B cell (primary cell): ENCODE measurements at regions not wholly inside any gene's neighbourhood (a gene's known extent, or its start where the extent isn't known, plus 50 kb on each side); places are given as distances from the start of the nearest gene placed in this dataset.

ENCODE experiments used
- ATAC-seq: fragments of 200-7000 bp; cut with Tn5 transposase; one replicate; pipeline ENCODE4 v1.10.0; 2021; ENCODE audit warnings: low read depth, mild to moderate bottlenecking, moderate number of reproducible peaks, moderate library complexity
- CTCF ChIA-PET: fragments of 350-600 bp; sonication (Branson Sonifier 250); formaldehyde crosslinking; loops from one replicate; lab custom pipeline; 2021; ENCODE audit warnings: antibody characterized with exemption, inconsistent platforms; lab: Charles Lee
- POLR2A ChIA-PET: fragments of 350-600 bp; sonication (Branson Sonifier 250); formaldehyde crosslinking; loops from one replicate; lab custom pipeline; 2021; ENCODE audit warnings: antibody characterized with exemption; lab: Charles Lee
- DNase-seq: peaks from one replicate; pipeline ENCODE4 v3.0.0; 2013
- H2AFZ ChIP-seq: 2 replicates; pipeline ENCODE4 v1.6.1; 2012; ENCODE audit warnings: mild to moderate bottlenecking, low read depth, low read length; ENCODE audit not compliant: insufficient read depth, poor library complexity, severe bottlenecking
- H3K27ac ChIP-seq, 2 donors: 1 replicate in 1 of 2; 2 replicates in 1 of 2; pipeline ENCODE4 v1.5.1; 2012 to 2013; ENCODE audit warnings: low read length in 2 of 2, mild to moderate bottlenecking in 2 of 2, moderate library complexity in 1 of 2
- H3K27me3 ChIP-seq, 4 experiments: fragments of 200-600 bp in 1 of 4; sonication (generic) in 1 of 4; replicated peaks in 1 of 4; 1 replicate in 2 of 4; 2 replicates in 2 of 4; pipeline versions ENCODE4 v1.6.1 to v1.7.0; 2013 to 2016; ENCODE audit warnings: low read length in 3 of 4, mild to moderate bottlenecking in 2 of 4, mixed read lengths in 1 of 4, moderate library complexity in 1 of 4; ENCODE audit not compliant: insufficient read depth in 4 of 4, control insufficient read depth in 3 of 4; ENCODE audit errors: control extremely low read depth in 1 of 4
- H3K36me3 ChIP-seq, 2 experiments: replicated peaks in 1 of 2; 1 replicate in 1 of 2; 2 replicates in 1 of 2; pipeline versions ENCODE4 v1.6.1 to v1.7.1; 2013; ENCODE audit warnings: low read length in 1 of 2; ENCODE audit not compliant: insufficient read depth in 2 of 2, control insufficient read depth in 1 of 2; ENCODE audit errors: control extremely low read depth in 1 of 2, extremely low read depth in 1 of 2
- H3K4me1 ChIP-seq, 2 donors: fragments of 200-600 bp in 1 of 2; sonication (generic) in 1 of 2; 1 replicate in 1 of 2; 2 replicates in 1 of 2; pipeline versions ENCODE4 v1.5.1 to v1.6.1; 2013 to 2017; ENCODE audit warnings: low read length in 2 of 2; ENCODE audit not compliant: control insufficient read depth in 2 of 2, insufficient read depth in 2 of 2
- H3K4me2 ChIP-seq: replicated peaks from 2 replicates; pipeline ENCODE3; 2012; ENCODE audit warnings: mild to moderate bottlenecking, low read depth, low read length; ENCODE audit not compliant: poor library complexity, severe bottlenecking
- H3K4me3 ChIP-seq, 5 experiments: fragments of 200-600 bp in 1 of 5; sonication (generic) in 1 of 5; 1 replicate in 3 of 5; 2 replicates in 2 of 5; pipeline versions ENCODE4 v1.5.1 to v1.7.0; 2011 to 2016; ENCODE audit warnings: low read length in 4 of 5, mild to moderate bottlenecking in 4 of 5, low read depth in 2 of 5, control low read depth in 1 of 5, moderate library complexity in 1 of 5; ENCODE audit not compliant: insufficient read depth in 1 of 5; ENCODE audit errors: control extremely low read depth in 1 of 5, extremely low read depth in 1 of 5
- H3K79me2 ChIP-seq: fragments of 200-600 bp; sonication (generic); one replicate; pipeline ENCODE4 v1.6.0; 2016; ENCODE audit warnings: low read length; ENCODE audit not compliant: control insufficient read depth, insufficient read depth
- H3K9ac ChIP-seq: fragments of 200-600 bp; sonication (generic); 2 replicates; pipeline ENCODE4 v1.6.1; 2017; ENCODE audit warnings: mild to moderate bottlenecking, low read length, moderate library complexity
- H3K9me3 ChIP-seq, 3 donors: one replicate each; pipeline versions ENCODE4 v1.6.1 to v1.7.1; 2013; ENCODE audit warnings: low read length in 2 of 3; ENCODE audit not compliant: control insufficient read depth in 2 of 3, insufficient read depth in 1 of 3; ENCODE audit errors: control extremely low read depth in 1 of 3
- H4K20me1 ChIP-seq: 2 replicates; pipeline ENCODE4 v1.6.0; 2012; ENCODE audit warnings: mild to moderate bottlenecking, low read length; ENCODE audit not compliant: insufficient read depth, control insufficient read depth, poor library complexity, severe bottlenecking
- H3K27ac Mint-ChIP-seq: one replicate; pipeline ENCODE4 v1.8.0; 2021; ENCODE audit warnings: mixed read lengths
- H3K27me3 Mint-ChIP-seq: one replicate; pipeline ENCODE4 v1.8.0; 2021; ENCODE audit warnings: mixed read lengths
- H3K4me1 Mint-ChIP-seq: one replicate; pipeline ENCODE4 v1.8.0; 2021; ENCODE audit warnings: mixed read lengths
- H3K4me3 Mint-ChIP-seq: one replicate; pipeline ENCODE4 v1.8.0; 2021; ENCODE audit warnings: mixed read lengths
- H3K9me3 Mint-ChIP-seq: one replicate; pipeline ENCODE4 v1.8.0; 2022; ENCODE audit warnings: mixed read lengths; ENCODE audit not compliant: insufficient read depth
- EZH2 ChIP-seq: IDR thresholded peaks from 2 replicates; pipeline ENCODE4 v1.6.1; 2012; ENCODE audit warnings: borderline replicate concordance, low read depth, mild to moderate bottlenecking, moderate library complexity, low read length; ENCODE audit not compliant: insufficient read depth, poor library complexity, severe bottlenecking
- WGBS: methylation state at CpG from one replicate; pipeline ENCODE4 v1.1.5; 2013; ENCODE audit warnings: missing lambda C conversion rate; ENCODE audit not compliant: insufficient coverage; 5-methylcytosine and 5-hydroxymethylcytosine counted together
- intact Hi-C: fragments of 100-400 bp; cut with micrococcal nuclease; formaldehyde crosslinking; loops from one replicate; pipeline ENCODE4 v1.10.0; 2022
- TF ChIP-seq, protein P1 (sequence below): fragments of 200-600 bp; IDR thresholded peaks from one replicate; pipeline ENCODE4 v1.8.0; 2022; ENCODE audit warnings: antibody characterized with exemption, mild to moderate bottlenecking

DNA sequence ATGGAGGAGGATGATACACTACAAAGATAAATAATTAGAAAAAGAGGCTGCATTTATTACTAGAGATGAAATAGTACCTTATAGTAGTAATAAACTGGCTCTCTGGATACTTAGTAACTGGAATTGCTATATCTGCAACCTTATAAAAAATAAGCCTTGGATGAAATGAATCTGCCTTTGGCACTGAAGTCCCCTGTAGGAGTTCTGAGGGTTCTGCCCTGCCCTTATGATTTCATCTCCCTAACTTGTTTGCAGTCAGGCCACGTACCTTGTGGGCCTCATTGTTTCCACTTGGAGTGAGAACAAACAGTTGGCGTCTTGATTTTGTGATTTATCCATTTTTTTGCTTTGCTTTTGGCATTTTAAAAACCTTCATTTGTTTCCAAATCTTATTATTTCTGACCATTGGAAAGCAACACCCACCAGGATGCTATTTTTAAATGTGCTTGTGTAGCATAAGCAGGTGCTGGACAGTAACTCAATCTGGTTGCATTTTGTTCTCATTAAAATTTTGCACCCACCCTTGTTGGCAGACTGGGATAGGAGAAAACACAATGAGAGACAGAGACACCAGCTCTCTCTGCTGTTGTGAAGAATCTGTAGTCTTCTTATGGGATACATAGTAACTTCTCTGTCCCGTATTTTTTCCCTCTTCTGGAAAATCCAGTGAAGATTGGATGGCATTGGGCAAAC lies 518.9 kb upstream of the SGCD start:
- H3K4me3 Mint-ChIP-seq, result no peak overlapping the region
- H3K79me2 ChIP-seq, result no peaks in the 10 kb centered on the region
- no peaks in the 10 kb centered on the region for H3K27me3 Mint-ChIP-seq
- no peak overlapping the region for H2AFZ ChIP-seq
- no peaks in the 10 kb centered on the region for H4K20me1 ChIP-seq
- no peak overlapping the region for H3K9ac ChIP-seq
- no peak for TF ChIP-seq EZH2
- TF ChIP-seq, protein P1, sequence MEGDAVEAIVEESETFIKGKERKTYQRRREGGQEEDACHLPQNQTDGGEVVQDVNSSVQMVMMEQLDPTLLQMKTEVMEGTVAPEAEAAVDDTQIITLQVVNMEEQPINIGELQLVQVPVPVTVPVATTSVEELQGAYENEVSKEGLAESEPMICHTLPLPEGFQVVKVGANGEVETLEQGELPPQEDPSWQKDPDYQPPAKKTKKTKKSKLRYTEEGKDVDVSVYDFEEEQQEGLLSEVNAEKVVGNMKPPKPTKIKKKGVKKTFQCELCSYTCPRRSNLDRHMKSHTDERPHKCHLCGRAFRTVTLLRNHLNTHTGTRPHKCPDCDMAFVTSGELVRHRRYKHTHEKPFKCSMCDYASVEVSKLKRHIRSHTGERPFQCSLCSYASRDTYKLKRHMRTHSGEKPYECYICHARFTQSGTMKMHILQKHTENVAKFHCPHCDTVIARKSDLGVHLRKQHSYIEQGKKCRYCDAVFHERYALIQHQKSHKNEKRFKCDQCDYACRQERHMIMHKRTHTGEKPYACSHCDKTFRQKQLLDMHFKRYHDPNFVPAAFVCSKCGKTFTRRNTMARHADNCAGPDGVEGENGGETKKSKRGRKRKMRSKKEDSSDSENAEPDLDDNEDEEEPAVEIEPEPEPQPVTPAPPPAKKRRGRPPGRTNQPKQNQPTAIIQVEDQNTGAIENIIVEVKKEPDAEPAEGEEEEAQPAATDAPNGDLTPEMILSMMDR, result no peak
- no peak overlapping the region for H3K27ac Mint-ChIP-seq
- no peaks in the 10 kb centered on the region for H3K4me1 Mint-ChIP-seq
- intact Hi-C loops, result no loop called here
- CTCF ChIA-PET, result no interaction called here
- POLR2A ChIA-PET, result no interaction called here
- H3K4me1 ChIP-seq, result no peaks in the 10 kb centered on the region
- no peaks in the 10 kb centered on the region for H3K9me3 ChIP-seq
- no peak for ATAC-seq
- no peaks in the 10 kb centered on the region for H3K9me3 Mint-ChIP-seq
- peaks cover 0 to 3% (median 0%) of the 10 kb centered on the region in 4 experiments for H3K27me3 ChIP-seq
- no peaks in the 10 kb centered on the region for H3K36me3 ChIP-seq
- no peak overlapping the region for H3K4me2 ChIP-seq
- no peak overlapping the region for H3K27ac ChIP-seq
- no peak overlapping the region for H3K4me3 ChIP-seq
- DNase-seq, result no peak
- whole genome bisulfite sequencing, result 100% methylated on average over 2 of the region's 3 CpGs

DNA sequence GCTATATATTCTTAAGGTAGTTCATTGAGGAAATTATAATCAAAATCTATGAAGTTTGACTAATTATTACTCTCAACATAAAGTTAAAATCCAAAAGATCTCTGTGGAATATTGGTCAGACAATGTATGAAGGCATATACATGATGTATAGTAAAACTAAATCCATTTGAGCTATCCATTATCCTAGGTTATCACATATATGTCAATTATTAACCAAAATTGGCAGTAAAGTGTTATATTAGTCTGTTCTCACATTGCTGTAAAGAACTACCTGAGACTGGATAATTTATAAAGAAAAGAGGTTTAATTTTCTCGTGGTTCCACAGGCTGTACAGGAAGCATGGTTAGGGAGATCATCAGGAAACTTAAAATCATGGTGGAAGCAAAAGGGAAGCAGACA lies 511.7 kb upstream of the SGCD start:
- H3K27me3 Mint-ChIP-seq, result no peaks in the 10 kb centered on the region
- H3K9me3 Mint-ChIP-seq, result no peaks in the 10 kb centered on the region
- no peaks in the 10 kb centered on the region for H3K79me2 ChIP-seq
- no peak overlapping the region for H2AFZ ChIP-seq
- intact Hi-C loops, result no loop called here
- DNase-seq (no peak), ATAC-seq (no peak)
- no peaks in the 10 kb centered on the region for H4K20me1 ChIP-seq
- TF ChIP-seq EZH2, result no peak
- TF ChIP-seq, protein P1, result no peak
- no CpG with 5 or more reads among the region's 1 CpG for WGBS
- H3K4me3 Mint-ChIP-seq, result no peak overlapping the region
- ChIA-PET POLR2A (no interaction called here), CTCF (no interaction called here)
- H3K4me1 ChIP-seq, result no peaks in the 10 kb centered on the region
- no peaks in the 10 kb centered on the region for H3K4me1 Mint-ChIP-seq
- no peaks in the 10 kb centered on the region for H3K36me3 ChIP-seq
- H3K27ac ChIP-seq, result no peak overlapping the region
- H3K9me3 ChIP-seq, result peaks cover 0 to 4% (median 0%) of the 10 kb centered on the region in 3 donors
- no peak overlapping the region for H3K9ac ChIP-seq
- no peak overlapping the region for H3K27ac Mint-ChIP-seq
- H3K4me3 ChIP-seq, result no peak overlapping the region
- no peak overlapping the region for H3K4me2 ChIP-seq
- no peaks in the 10 kb centered on the region for H3K27me3 ChIP-seq
